ENCODE measurements at regions not wholly inside any gene's neighbourhood (a gene's known extent, or its start where the extent isn't known, plus 50 kb on each side); places are given as distances from the start of the nearest gene placed in this dataset.

- DNase-seq (ENCODE audit: low read depth): no peak
These were observed 702.1 kb downstream of the TNS3 start for GRCh38 chr7:46879783-46880182.

- no peak for DNase-seq (ENCODE audit: low read depth)
These were observed 710.4 kb downstream of the TNS3 start for GRCh38 chr7:46871516-46871915.

GRCh38 chr7:46864716-46865115, 717.2 kb downstream of the TNS3 start:
- DNase-seq (ENCODE audit: low read depth): no peak

- peak; percentile 4 for DNase-seq (ENCODE audit: low read depth)
These were observed 721.9 kb downstream of the TNS3 start for GRCh38 chr7:46859963-46860475.

- DNase-seq (ENCODE audit: low read depth): no peak
These were observed 726.1 kb downstream of the TNS3 start for GRCh38 chr7:46855851-46856250.

- DNase-seq (ENCODE audit: low read depth): no peak
These were observed 726.9 kb downstream of the TNS3 start for GRCh38 chr7:46854958-46855473.

- peak; percentile 11 for DNase-seq (ENCODE audit: low read depth)
These were observed 728.5 kb downstream of the TNS3 start for GRCh38 chr7:46853451-46853850.

GRCh38 chr7:46852795-46853194, 729.1 kb downstream of the TNS3 start:
- no peak for DNase-seq (ENCODE audit: low read depth)

GRCh38 chr7:46850563-46851330, 731.2 kb downstream of the TNS3 start:
- DNase-seq (ENCODE audit: low read depth): no peak

- no peak for DNase-seq (ENCODE audit: low read depth)
These were observed 733.0 kb downstream of the TNS3 start for GRCh38 chr7:46848944-46849343.

- DNase-seq (ENCODE audit: low read depth): no peak
These were observed 733.6 kb downstream of the TNS3 start for GRCh38 chr7:46848311-46848710.

- no peak for DNase-seq (ENCODE audit: low read depth)
These were observed 734.8 kb downstream of the TNS3 start for GRCh38 chr7:46847126-46847525.

- no peak for DNase-seq (ENCODE audit: low read depth)
These were observed 737.4 kb downstream of the TNS3 start for GRCh38 chr7:46844486-46844885.

- no peak for DNase-seq (ENCODE audit: low read depth)
These were observed 740.7 kb downstream of the TNS3 start for GRCh38 chr7:46841248-46841647.

GRCh38 chr7:46839651-46840050, 742.3 kb downstream of the TNS3 start:
- no peak for DNase-seq (ENCODE audit: low read depth)

GRCh38 chr7:46838463-46838862, 743.4 kb downstream of the TNS3 start:
- no peak for DNase-seq (ENCODE audit: low read depth)

- DNase-seq (ENCODE audit: low read depth): no peak
These were observed 746.4 kb downstream of the TNS3 start for GRCh38 chr7:46835556-46835955.

GRCh38 chr7:46834921-46835320, 747.0 kb downstream of the TNS3 start:
- DNase-seq (ENCODE audit: low read depth): no peak

- no peak for DNase-seq (ENCODE audit: low read depth)
These were observed 748.7 kb downstream of the TNS3 start for GRCh38 chr7:46833197-46833596.

GRCh38 chr7:46832136-46832535, 749.8 kb downstream of the TNS3 start:
- no peak for DNase-seq (ENCODE audit: low read depth)

GRCh38 chr7:46819819-46820218, 762.1 kb downstream of the TNS3 start:
- DNase-seq (ENCODE audit: low read depth): no peak

GRCh38 chr7:46814516-46815250, 767.2 kb downstream of the TNS3 start:
- DNase-seq (ENCODE audit: low read depth): no peak

All from forelimb muscle (tissue), 1 donor.